Large intestine (tissue), 3 donors: ENCODE measurements at regions not wholly inside any gene's neighbourhood (a gene's known extent, or its start where the extent isn't known, plus 50 kb on each side); places are given as distances from the start of the nearest gene placed in this dataset.
"Not testable (repeated sequence)": the region's sequence is repeated elsewhere in the genome, so short reads cannot be mapped to it uniquely, and the experiment has no call there.

Experiments
- DNase-seq, 2 donors: peaks; one replicate each; pipeline versions ENCODE4 v3.0.0 to v3.0.0-alpha.2; 2013
- H3K27ac ChIP-seq: one replicate; pipeline ENCODE4 v1.5.1; 2013; ENCODE audit warnings: low read length
- H3K27me3 ChIP-seq: 2 replicates; pipeline ENCODE4 v1.6.1; 2013; ENCODE audit warnings: low read length; ENCODE audit not compliant: control insufficient read depth, insufficient read depth
- H3K36me3 ChIP-seq: 2 replicates; pipeline ENCODE4 v1.6.1; 2013; ENCODE audit warnings: low read length; ENCODE audit not compliant: control insufficient read depth, insufficient read depth
- H3K4me1 ChIP-seq: one replicate; pipeline ENCODE4 v1.6.1; 2013; ENCODE audit warnings: low read length; ENCODE audit not compliant: control insufficient read depth, insufficient read depth
- H3K4me3 ChIP-seq: one replicate; pipeline ENCODE4 v1.5.1; 2013; ENCODE audit warnings: low read length
- H3K9me3 ChIP-seq: one replicate; pipeline ENCODE4 v1.6.1; 2013; ENCODE audit warnings: mild to moderate bottlenecking, low read depth, low read length, moderate library complexity; ENCODE audit not compliant: control insufficient read depth
- WGBS: methylation state at CpG from one replicate; pipeline ENCODE4 v1.1.5; 2013; ENCODE audit warnings: low lambda C conversion rate; ENCODE audit not compliant: insufficient coverage; 5-methylcytosine and 5-hydroxymethylcytosine counted together

DNA sequence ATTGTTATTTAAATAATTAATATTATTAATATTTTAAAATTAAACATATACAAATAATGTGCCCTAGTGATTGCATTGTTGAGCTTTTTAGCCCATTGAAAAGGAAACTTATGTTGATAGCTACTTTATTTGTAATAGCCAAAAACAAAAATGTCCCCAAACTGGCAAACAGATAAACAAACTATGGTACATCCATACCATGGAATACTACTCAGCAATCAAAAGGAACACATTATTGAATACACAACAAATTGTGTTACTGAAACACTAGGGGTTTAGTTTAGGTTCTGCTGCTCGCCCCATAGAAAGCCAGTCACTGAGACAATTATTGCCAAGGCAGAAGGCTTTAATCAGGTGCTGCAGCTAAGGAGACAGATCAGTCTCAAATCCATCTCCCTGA is 239.7 kb upstream of the KITLG start:
- Histone ChIP-seq H3K36me3 (no peaks in the 10 kb centered on the region), H3K4me3 (no peak overlapping the region), H3K4me1 (no peaks in the 10 kb centered on the region), H3K27ac (no peak overlapping the region), H3K27me3 (no peaks in the 10 kb centered on the region), H3K9me3 (peaks cover 4% of the 10 kb centered on the region)
- WGBS = no CpG with 5 or more reads among the region's 1 CpG
- no peak for DNase-seq

- Histone ChIP-seq H3K27me3 (no peaks in the 10 kb centered on the region), H3K36me3 (no peaks in the 10 kb centered on the region), H3K4me1 (no peaks in the 10 kb centered on the region), H3K9me3 (peaks cover 4% of the 10 kb centered on the region), H3K27ac (no peak overlapping the region), H3K4me3 (no peak overlapping the region)
- no peak for DNase-seq
These were observed 235.9 kb upstream of the KITLG start for GRCh38 chr12:88816201-88816600.

DNA sequence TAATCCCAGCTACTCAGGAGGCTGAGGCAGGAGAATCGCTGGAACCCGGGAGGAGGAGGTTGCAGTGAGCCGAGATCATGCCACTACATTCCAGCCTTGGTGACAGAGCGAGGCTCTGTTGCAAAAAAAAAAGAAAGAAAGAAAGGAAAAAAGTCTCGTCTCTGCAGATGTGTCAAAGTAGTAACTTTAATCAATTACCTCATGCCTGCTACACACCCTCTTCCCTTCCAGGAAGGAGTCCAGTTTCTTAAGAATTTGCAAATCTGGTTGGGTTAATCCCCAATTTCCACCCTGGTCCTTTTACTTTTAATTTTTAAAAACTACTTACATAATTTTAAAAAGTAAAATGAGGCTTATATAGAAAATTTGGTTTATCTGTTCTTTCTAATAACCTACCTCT is 234.5 kb upstream of the KITLG start:
- Histone ChIP-seq H3K36me3 (no peaks in the 10 kb centered on the region), H3K9me3 (peaks cover 4% of the 10 kb centered on the region), H3K27ac (no peak overlapping the region), H3K4me3 (no peak overlapping the region), H3K4me1 (no peaks in the 10 kb centered on the region), H3K27me3 (no peaks in the 10 kb centered on the region)
- no peak for DNase-seq
- WGBS = 100% methylated on average over 1 of the region's 5 CpGs

DNA sequence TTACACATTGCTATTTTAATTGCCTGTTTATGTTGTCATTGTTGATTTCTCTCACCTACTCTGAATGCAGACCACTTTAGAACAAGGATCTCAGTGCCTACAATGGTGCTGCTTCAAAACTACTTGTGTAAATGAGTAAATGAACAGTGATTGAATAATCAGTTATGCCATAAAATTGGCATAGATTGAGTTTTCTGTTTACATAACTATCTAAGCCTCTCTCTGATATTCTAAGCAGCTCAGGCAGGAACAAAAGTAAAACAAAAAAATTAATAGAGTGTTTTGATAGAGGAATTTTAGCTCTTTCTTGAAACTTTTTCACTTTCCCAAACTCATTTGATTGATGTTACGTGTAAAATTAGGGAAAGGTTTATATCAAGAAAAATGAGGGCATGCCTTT is 232.3 kb upstream of the KITLG start:
- H3K27me3 ChIP-seq = no peaks in the 10 kb centered on the region
- WGBS = no CpG with 5 or more reads among the region's 1 CpG
- H3K36me3 ChIP-seq = no peaks in the 10 kb centered on the region
- H3K9me3 ChIP-seq = no peaks in the 10 kb centered on the region
- no peak for DNase-seq
- no peak overlapping the region for H3K27ac ChIP-seq
- no peak overlapping the region for H3K4me3 ChIP-seq
- no peaks in the 10 kb centered on the region for H3K4me1 ChIP-seq

DNA sequence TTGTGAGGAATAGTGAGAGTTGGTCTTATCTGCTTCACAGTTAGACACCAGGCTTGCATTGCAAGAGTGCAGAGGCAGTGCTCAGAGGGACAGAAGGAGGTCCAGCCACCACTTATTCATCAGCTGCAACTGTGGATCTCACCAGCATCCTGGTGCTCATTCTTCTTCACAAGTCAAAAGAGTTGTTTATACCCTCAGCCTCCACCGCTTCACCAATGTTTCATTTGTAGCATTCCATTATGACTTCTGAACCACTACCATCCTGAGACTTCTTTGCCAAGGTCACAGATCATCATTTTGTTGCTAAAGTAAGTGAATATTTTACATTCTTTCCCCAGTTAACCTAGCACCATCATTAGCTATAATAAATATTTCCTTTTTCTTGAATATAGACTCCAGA is 230.5 kb upstream of the KITLG start:
- Histone ChIP-seq H3K4me3 (no peak overlapping the region), H3K36me3 (no peaks in the 10 kb centered on the region), H3K4me1 (no peaks in the 10 kb centered on the region), H3K27ac (no peak overlapping the region), H3K9me3 (no peaks in the 10 kb centered on the region), H3K27me3 (no peaks in the 10 kb centered on the region)
- no peak for DNase-seq
- 100% methylated on average over 1 of the region's 1 CpG for WGBS

DNA sequence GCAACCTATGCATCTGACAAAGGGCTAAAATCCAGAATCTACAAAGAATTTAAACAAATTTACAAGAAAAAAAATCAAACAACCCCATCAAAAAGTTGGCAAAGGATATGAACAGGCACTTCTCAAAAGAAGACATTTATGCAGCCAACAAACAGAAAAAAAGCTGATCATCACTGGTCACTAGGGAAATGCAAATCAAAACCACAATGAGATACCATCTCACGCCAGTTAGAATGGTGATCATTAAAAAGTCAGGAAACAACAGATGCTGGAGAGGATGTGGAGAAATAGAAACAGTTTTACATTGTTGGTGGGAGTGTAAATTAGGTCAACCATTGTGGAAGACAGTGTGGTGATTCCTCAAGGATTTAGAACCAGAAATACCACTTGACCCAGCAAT is 229.6 kb upstream of the KITLG start:
- not testable (repeated sequence) for H3K27ac ChIP-seq, H3K9me3 ChIP-seq, H3K27me3 ChIP-seq, H3K36me3 ChIP-seq, H3K4me1 ChIP-seq, H3K4me3 ChIP-seq, DNase-seq
- WGBS = 100% methylated on average over 1 of the region's 1 CpG

DNA sequence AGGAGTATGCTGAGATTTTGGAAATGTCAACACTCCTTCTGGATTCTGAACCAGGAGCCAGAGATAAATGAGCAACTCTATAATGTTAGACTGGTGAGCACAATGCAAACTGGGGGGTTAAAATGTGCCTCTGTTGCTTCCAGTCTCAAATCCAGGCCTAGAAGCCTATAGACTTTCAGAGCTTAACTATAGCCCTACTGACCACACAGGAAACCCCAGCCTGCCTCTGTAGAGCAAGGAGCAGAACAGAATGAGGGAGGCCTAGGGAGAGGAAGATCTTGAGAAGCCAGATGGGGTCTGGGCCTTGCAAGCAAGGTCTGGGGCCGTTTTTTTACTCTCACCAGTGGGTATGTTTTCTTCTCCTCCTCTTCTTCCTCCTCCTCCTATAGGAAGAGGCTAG is 225.4 kb upstream of the KITLG start:
- 60% methylated on average over 1 of the region's 1 CpG for WGBS
- no peaks in the 10 kb centered on the region for H3K9me3 ChIP-seq
- no peaks in the 10 kb centered on the region for H3K4me1 ChIP-seq
- no peaks in the 10 kb centered on the region for H3K36me3 ChIP-seq
- no peak for DNase-seq
- no peak overlapping the region for H3K4me3 ChIP-seq
- no peak overlapping the region for H3K27ac ChIP-seq
- H3K27me3 ChIP-seq = no peaks in the 10 kb centered on the region

DNA sequence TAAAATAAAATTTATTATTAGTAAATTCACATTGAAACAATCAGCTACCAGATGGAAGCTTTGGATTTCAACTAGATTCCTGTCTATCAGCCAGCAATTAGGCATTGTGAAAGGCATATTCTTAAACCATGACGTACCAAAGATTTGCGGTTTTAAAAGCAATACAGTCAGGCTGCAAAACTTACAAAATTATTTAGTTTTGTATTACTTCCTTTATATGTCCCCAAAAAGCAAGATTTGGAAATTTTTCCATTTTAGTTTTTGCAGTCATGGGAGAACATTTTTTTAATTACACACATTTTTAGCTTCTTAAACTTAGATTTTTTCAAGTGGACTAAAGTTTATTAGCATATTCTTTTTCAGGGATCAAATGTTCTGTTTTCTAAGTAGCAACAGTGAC is 225.0 kb upstream of the KITLG start:
- Histone ChIP-seq H3K27me3 (no peaks in the 10 kb centered on the region), H3K9me3 (no peaks in the 10 kb centered on the region), H3K4me1 (no peaks in the 10 kb centered on the region), H3K27ac (no peak overlapping the region), H3K36me3 (no peaks in the 10 kb centered on the region), H3K4me3 (no peak overlapping the region)
- DNase-seq = no peak
- 92% methylated on average over 2 of the region's 2 CpGs for WGBS

DNA sequence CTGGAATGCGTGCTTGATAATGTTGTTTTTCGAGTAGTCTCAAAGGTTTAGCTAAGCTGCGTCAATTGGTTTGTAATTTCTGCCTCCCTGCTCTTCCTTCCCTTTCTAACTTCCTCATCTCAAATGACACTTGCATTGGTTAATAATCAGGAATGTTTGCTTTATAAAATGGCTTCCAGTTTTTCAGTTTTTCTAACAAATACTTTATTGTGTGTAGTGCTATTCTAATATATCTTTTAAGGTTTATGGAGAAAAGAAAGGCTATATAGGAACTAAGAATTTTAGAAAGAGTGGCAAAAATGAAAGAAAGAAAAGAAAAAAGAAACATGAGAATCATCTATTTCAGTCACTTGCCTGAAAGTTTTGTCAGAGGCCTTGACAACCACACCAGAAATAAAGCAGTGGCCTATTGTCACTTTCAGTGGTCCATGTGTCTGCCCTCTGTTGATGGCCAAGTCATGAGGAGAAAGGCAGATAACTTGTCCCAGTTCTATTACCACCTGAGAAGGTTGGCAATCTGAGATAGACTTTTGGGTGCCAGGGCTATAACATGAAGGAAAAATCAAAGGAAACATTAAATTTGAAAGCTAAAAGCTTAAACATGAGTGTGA is 221.9 kb upstream of the KITLG start:
- no CpG with 5 or more reads among the region's 3 CpGs for WGBS
- H3K9me3 ChIP-seq = no peaks in the 10 kb centered on the region
- no peaks in the 10 kb centered on the region for H3K27me3 ChIP-seq
- no peak overlapping the region for H3K27ac ChIP-seq
- H3K36me3 ChIP-seq = no peaks in the 10 kb centered on the region
- no peaks in the 10 kb centered on the region for H3K4me1 ChIP-seq
- H3K4me3 ChIP-seq = no peak overlapping the region
- DNase-seq = no peak

GRCh38 chr12:88801227-88802095 is 221.2 kb upstream of the KITLG start:
- 38% methylated on average over 1 of the region's 1 CpG for WGBS
- Histone ChIP-seq H3K9me3 (no peaks in the 10 kb centered on the region), H3K27ac (no peak overlapping the region), H3K4me1 (no peaks in the 10 kb centered on the region), H3K36me3 (no peaks in the 10 kb centered on the region), H3K27me3 (no peaks in the 10 kb centered on the region), H3K4me3 (no peak overlapping the region)
- no peak for DNase-seq

DNA sequence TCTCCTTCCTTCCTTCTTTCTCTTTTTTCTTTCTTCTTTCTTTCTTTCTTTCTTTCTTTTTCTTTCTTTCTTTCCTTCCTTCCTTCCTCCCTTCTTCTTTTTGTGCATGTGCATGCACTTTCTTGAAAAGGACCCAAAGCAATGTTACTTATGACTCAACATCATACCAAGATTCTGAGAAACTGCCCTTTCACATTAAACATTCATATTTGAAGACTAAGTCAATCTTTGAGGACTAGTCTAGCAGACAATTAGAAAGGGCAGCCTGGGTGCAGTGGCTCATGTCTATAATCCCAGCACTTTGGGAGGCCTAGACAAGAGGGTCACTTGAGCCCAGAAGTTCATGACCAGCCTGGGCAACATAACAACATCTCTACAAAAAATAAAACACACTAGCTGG is 212.8 kb upstream of the KITLG start:
- Histone ChIP-seq H3K9me3 (peaks cover 2% of the 10 kb centered on the region), H3K27me3 (no peaks in the 10 kb centered on the region), H3K27ac (no peak overlapping the region), H3K4me1 (no peaks in the 10 kb centered on the region), H3K36me3 (no peaks in the 10 kb centered on the region), H3K4me3 (no peak overlapping the region)
- no peak for DNase-seq
